Keratinocyte (primary cell): ENCODE measurements at regions not wholly inside any gene's neighbourhood (a gene's known extent, or its start where the extent isn't known, plus 50 kb on each side); places are given as distances from the start of the nearest gene placed in this dataset.

Experiments used
- CTCF ChIP-seq, 3 experiments: IDR thresholded peaks in 1 of 3; conservative IDR thresholded peaks in 1 of 3; optimal IDR thresholded peaks in 1 of 3; 2 replicates in 2 of 3; 3 replicates in 1 of 3; pipeline versions ENCODE3 to v1.5.1; 2011; ENCODE audit warnings: low read length in 3 of 3, mild to moderate bottlenecking in 3 of 3, moderate library complexity in 2 of 3, control low read depth in 1 of 3, inconsistent platforms in 1 of 3; ENCODE audit not compliant: insufficient read depth in 2 of 3; ENCODE audit errors: extremely low read depth in 1 of 3
- EZH2 ChIP-seq: IDR thresholded peaks from one replicate; pipeline ENCODE4 v1.6.1; 2012; ENCODE audit warnings: inconsistent platforms, mild to moderate bottlenecking, low read length, moderate library complexity

GRCh38 chr7:13068032-13068431 lies 380.6 kb downstream of the ARL4A start:
- TF ChIP-seq CTCF (optimal IDR thresholded peaks at IDR 0.05 in 1 of 3, IDR thresholded peaks at IDR 0.05 in 1 of 3, conservative IDR thresholded peaks at IDR 0.05 in 1 of 3; ENCODE audit: extremely low read depth in 1 of 3, insufficient read depth in 2 of 3, low read length in 3 of 3) (no peak), EZH2 (no peak)
